ENCODE measurements at regions not wholly inside any gene's neighbourhood (a gene's known extent, or its start where the extent isn't known, plus 50 kb on each side); places are given as distances from the start of the nearest gene placed in this dataset.

DNA sequence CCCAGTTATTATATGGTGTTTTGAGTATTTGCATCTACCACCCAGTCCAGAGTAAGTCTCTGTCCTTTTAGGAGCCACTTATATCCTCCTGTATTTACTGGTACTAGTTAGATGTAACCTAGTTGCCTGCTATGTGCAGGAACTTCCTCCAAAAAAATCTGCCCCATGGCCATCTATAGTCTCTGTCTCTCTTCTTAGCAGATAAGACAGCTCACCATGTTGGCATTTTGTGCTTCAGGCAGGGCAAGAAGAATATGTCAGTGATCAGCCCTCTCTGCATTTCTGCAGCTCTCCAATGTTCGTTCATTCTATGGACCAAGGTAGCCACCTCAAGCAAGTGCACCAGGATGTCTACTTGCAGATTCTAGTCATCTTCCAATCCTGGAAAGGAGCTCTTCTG lies 446.5 kb downstream of the TLE1 start:
- TF ChIP-seq, protein P1, sequence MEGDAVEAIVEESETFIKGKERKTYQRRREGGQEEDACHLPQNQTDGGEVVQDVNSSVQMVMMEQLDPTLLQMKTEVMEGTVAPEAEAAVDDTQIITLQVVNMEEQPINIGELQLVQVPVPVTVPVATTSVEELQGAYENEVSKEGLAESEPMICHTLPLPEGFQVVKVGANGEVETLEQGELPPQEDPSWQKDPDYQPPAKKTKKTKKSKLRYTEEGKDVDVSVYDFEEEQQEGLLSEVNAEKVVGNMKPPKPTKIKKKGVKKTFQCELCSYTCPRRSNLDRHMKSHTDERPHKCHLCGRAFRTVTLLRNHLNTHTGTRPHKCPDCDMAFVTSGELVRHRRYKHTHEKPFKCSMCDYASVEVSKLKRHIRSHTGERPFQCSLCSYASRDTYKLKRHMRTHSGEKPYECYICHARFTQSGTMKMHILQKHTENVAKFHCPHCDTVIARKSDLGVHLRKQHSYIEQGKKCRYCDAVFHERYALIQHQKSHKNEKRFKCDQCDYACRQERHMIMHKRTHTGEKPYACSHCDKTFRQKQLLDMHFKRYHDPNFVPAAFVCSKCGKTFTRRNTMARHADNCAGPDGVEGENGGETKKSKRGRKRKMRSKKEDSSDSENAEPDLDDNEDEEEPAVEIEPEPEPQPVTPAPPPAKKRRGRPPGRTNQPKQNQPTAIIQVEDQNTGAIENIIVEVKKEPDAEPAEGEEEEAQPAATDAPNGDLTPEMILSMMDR (IDR thresholded peaks at IDR 0.05; ENCODE audit: low read depth, low read length, poor library complexity, severe bottlenecking) = no peak
- no peak for TF ChIP-seq EZH2phosphoT487 (IDR thresholded peaks at IDR 0.05; ENCODE audit: borderline replicate concordance, low read length)
